ENCODE measurements at regions not wholly inside any gene's neighbourhood (a gene's known extent, or its start where the extent isn't known, plus 50 kb on each side); places are given as distances from the start of the nearest gene placed in this dataset.

GRCh38 chr12:66061557-66062289, 68.8 kb downstream of the LLPH start:
- peaks cover 46% of the 10 kb centered on the region for H3K4me1 Mint-ChIP-seq (ENCODE audit: unreplicated experiment)
- H3K27ac Mint-ChIP-seq: no peak overlapping the region
- no peaks in the 10 kb centered on the region for H3K27me3 Mint-ChIP-seq
- no peak for TF ChIP-seq CTCF (conservative IDR thresholded peaks at IDR 0.05)
- no peak overlapping the region for H3K4me3 Mint-ChIP-seq
- no peak for DNase-seq (ENCODE audit: extremely low spot score, unreplicated experiment)
- H3K36me3 Mint-ChIP-seq: no peaks in the 10 kb centered on the region
- no peaks in the 10 kb centered on the region for H3K9me3 Mint-ChIP-seq

DNA sequence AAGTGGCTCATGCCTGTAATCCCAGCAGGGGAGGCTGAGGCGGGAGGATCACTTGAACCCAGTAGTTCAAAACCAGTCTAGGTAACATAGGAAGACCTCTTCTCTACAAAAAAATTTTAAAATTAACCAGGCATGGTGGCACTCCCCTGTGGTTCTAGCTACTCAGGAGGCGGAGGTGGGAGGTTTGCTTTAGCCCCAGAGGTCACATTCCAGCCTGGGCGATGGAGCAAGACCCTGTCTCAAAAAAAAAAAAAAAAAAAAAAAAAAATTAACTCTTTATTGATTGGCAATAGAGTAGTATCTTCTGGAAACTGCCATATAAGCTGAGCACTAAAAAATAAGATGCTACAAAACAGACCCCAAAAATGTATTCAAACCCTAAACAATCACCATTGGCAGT, 69.5 kb downstream of the LLPH start:
- Mint-ChIP-seq H3K4me1 (ENCODE audit: unreplicated experiment) (peaks cover 40% of the 10 kb centered on the region), H3K4me3 (no peak overlapping the region), H3K27ac (no peak overlapping the region), H3K27me3 (no peaks in the 10 kb centered on the region), H3K9me3 (no peaks in the 10 kb centered on the region), H3K36me3 (no peaks in the 10 kb centered on the region)
- DNase-seq (ENCODE audit: extremely low spot score, unreplicated experiment): no peak
- no peak for TF ChIP-seq CTCF (conservative IDR thresholded peaks at IDR 0.05)

- Mint-ChIP-seq H3K27me3 (no peaks in the 10 kb centered on the region), H3K4me1 (ENCODE audit: unreplicated experiment) (peaks cover 32% of the 10 kb centered on the region)
Observed at GRCh38 chr12:66060163-66060907, 70.2 kb downstream of the LLPH start.

DNA sequence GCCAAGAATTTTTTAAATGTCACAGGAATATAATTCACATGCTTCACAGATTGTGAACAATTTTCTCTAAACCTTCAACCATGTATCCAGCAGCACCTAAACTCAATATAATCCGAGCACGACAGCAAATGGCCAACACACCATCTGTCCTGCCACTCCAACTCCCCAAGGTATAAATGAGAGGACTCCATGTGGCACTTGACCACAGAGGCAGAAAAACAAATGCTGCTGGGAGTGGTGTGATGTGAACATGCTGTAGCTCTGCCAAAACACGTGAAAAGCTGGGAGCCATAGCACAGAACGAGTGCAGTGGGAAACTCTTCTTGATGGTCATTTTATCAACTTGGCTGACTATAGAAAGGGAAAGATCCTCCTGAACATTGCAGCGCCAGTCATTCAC, 70.9 kb downstream of the LLPH start:
- H3K9me3 Mint-ChIP-seq: no peaks in the 10 kb centered on the region
- no peak for DNase-seq (ENCODE audit: extremely low spot score, unreplicated experiment)
- TF ChIP-seq CTCF (conservative IDR thresholded peaks at IDR 0.05): no peak
- H3K36me3 Mint-ChIP-seq: no peaks in the 10 kb centered on the region
- no peak overlapping the region for H3K4me3 Mint-ChIP-seq
- peaks cover 27% of the 10 kb centered on the region for H3K4me1 Mint-ChIP-seq (ENCODE audit: unreplicated experiment)
- no peaks in the 10 kb centered on the region for H3K27me3 Mint-ChIP-seq
- H3K27ac Mint-ChIP-seq: no peak overlapping the region

More at GRCh38 chr12:66060163-66060907, 70.2 kb downstream of the LLPH start:
- no peak for DNase-seq (ENCODE audit: extremely low spot score, unreplicated experiment)
- no peak overlapping the region for H3K27ac Mint-ChIP-seq
- no peak for TF ChIP-seq CTCF (conservative IDR thresholded peaks at IDR 0.05)
- H3K36me3 Mint-ChIP-seq: no peaks in the 10 kb centered on the region
- H3K9me3 Mint-ChIP-seq: no peaks in the 10 kb centered on the region
- no peak overlapping the region for H3K4me3 Mint-ChIP-seq

- TF ChIP-seq CTCF (conservative IDR thresholded peaks at IDR 0.05): no peak
- no peak overlapping the region for H3K4me3 Mint-ChIP-seq
- peaks cover 19% of the 10 kb centered on the region for H3K4me1 Mint-ChIP-seq (ENCODE audit: unreplicated experiment)
- no peaks in the 10 kb centered on the region for H3K36me3 Mint-ChIP-seq
- H3K27ac Mint-ChIP-seq: no peak overlapping the region
- no peaks in the 10 kb centered on the region for H3K27me3 Mint-ChIP-seq
- H3K9me3 Mint-ChIP-seq: no peaks in the 10 kb centered on the region
- no peak for DNase-seq (ENCODE audit: extremely low spot score, unreplicated experiment)
Observed at GRCh38 chr12:66058554-66058953, 72.0 kb downstream of the LLPH start.
